ELR (cell line): ENCODE measurements at regions not wholly inside any gene's neighbourhood (a gene's known extent, or its start where the extent isn't known, plus 50 kb on each side); places are given as distances from the start of the nearest gene placed in this dataset.

Experiments used
- DNase-seq: peaks from one replicate; pipeline ENCODE4 v3.0.0-alpha.2; 2015; ENCODE audit warnings: low read depth

DNA sequence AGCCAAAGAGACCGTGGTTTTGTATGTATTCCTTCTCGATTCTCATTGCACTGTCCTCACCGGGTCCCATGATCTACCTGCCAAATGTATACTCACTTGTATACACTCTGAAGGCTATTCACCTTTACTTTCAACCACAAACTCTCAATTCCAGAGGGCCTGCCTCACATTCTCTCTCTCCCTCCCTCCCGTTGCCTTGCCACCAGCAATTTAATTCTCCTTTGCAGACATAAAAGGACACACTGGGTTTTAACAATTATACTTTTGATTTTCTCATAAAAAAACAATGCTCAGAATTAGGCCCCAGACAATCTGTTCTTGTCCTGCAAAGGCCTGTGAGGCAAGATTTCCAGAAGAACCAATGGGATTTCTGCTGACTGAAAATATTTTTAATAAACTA lies 265.1 kb upstream of the PSMD7 start:
- DNase-seq = no peak

DNA sequence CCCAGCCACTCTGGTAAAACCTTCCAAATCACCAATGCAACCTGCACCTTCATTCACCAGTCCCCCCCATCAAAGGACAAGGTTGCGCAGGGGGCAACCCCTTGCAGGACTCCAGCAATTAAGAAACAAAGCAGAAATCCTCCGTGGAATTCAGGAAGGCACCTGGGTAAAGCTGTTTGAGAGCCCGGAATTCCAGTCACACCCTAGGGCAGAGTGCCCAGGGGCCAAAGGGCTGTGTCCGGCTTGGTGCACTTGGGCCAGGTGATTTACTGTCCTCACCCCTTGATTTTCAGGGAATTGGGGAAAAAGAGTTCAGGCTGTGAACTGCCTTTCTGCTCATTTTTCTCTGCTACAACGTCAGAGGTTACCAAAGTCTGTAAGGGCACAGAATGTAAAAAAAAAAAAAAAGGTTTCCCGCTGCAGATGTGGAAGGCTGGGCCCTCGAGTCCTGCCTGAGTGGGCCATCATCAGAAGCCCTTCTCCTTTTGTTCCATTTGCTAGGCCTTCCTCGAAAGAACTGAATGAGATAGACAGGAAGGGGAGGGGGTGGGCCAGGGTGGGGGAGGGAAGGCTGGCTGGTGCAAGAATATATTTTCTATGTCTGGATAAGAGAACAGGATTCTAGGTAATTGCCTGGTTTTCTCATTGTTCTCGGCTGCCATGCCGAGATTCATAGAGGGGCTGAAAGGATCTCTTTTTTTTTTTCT lies 266.5 kb upstream of the PSMD7 start:
- no peak for DNase-seq

DNA sequence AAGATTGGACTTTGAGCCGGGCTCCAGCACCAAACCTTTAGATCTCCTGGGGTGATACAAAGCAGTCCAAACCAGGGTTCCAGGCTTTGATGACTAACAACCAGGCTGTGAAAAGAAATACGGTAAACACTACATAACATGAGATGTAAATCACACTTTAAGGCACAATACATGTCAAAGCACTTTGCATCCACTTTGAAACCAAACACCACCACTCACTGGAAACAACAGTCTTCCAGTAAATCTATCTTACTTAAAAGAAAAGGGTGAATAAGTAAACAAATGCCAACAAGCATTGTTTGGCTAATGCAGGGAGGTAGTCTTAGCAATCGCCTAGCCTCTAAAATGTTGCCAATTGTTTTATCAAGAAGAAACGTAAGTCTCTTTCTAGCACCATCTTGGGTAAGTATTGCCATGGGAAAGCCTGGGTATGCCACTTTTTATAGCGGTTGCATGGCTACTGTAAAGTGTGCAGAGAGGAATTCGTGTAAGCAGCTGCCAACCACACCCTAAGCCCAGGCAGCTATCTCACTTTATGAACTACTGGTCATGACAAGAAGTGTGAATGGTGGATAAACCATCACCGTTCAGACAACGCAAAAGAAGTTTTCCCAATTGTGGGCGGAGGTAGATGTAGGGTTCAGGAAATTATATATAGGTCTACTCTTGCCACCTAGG lies 267.4 kb upstream of the PSMD7 start:
- DNase-seq = no peak

DNA sequence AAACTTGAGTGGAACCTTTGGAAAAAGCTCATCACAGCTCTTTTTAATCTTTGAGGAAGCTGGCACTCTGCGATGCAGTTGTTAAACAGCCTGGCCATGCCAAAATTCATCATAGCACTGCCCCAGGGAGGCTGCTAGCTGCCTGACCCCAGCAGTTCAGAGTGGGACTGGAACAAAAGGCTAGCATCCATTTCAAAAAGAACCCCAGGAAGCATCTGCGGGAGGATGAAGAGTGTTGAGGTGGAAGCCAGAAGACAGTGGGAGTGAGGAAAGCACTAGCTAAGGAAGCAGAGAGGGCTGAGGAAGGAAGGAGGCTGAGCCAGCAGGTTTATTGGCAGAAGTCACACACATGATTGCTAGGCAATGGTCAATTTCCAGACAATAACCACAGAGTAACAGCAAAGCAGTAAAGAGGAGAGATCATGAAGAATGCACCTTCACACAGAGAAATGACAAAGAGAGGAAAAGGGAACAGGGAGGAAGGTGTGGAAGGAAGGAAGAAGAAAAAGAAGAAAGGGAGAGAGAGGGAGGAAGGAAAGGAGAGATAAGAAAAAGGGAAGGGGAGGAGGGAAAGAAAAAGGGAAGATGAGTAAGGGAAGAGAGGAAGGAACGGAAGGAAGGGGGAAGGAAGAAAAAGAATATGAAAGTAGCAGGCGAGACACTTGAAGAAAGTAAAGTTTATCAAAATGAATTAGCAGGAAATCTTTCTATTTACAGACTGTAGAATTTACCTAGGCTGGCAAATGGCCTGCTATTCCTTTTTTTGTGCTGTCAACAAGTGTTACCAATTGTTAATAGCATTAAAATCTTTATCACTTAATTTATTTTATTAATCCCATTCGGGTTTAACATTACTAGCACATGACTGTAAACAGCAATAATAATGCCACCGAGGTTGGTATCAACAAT lies 270.0 kb upstream of the PSMD7 start:
- DNase-seq = no peak

DNA sequence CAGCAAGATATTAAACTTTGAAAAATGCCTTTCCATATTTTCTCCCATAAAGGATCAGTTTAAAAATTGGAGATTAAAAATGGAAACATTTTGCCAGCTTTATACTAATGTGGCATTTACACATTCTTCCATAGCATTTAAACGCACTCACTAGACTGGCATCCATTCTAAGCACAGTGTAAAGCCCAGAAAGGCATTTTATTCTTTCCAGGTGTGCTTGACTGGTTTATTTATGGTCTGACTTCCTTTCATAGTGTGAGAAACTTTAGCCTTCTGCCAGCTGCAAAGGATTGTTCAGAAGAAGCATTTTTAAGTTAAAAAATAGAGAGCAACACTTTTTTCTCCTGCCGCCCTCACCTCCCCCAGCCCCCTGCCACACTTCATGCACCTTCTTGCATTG lies 271.7 kb upstream of the PSMD7 start:
- DNase-seq = no peak

DNA sequence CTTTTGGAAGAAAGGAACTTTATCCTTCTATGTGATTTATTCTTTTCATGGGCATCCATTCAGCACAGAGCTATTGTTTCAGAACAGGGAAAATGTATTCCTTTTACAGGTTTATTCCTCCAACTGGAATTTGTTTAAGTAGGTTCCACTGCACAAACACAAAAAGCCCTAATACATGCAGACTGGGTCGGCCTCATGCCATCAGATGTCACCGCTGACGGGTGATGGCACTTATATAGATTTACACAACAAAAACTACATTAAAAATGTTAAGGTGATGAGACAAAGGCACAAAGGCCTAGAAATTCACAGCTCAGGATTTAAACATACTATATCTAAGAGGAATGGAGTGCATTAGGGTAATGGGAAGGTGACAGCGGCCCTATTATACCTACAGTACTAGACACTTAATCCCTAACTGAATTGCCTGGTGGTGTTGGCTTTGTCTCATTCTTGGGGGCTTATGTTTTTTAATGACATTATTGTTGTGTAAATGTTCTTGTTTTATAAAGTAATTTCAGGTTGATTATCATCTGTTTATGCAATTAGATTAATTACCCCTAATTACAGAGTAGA lies 276.4 kb upstream of the PSMD7 start:
- DNase-seq = no peak

DNA sequence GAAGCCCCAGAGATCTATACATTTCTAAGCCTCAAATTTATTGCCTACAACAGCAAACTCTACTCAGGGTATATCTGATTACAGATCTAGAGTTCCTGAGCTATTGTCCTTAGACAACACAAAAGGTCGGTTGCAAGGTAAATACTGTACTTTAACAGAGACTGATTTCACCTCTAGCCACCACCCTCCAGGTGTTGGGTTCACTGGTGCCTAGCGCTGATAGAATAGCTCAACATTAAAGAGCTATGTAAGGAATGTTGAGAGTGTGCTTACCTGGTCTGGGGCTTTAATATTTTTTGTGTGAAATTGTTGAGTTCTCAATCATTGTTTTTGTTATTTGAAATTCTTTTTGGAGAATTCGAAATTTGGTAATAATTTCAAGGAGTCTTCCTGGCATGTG lies 277.0 kb upstream of the PSMD7 start:
- DNase-seq = no peak

DNA sequence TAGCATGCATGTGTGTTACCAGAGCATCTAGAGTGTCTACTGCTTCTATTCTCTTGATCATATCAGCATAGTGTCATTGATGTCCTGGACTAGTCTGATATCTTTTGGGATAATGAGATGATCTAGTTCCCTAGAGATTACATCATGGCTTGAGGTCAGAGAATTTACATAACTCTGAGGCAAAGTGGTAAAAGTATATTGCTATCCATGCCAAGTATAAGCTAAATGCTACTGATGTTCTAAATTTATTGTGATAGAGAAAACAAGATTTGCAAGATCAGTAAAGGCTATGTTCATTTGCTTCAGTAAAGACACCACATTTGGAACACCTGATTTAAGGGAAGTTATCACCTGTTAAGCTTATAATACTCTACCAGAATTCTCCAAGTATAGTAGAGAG lies 280.7 kb upstream of the PSMD7 start:
- no peak for DNase-seq

DNA sequence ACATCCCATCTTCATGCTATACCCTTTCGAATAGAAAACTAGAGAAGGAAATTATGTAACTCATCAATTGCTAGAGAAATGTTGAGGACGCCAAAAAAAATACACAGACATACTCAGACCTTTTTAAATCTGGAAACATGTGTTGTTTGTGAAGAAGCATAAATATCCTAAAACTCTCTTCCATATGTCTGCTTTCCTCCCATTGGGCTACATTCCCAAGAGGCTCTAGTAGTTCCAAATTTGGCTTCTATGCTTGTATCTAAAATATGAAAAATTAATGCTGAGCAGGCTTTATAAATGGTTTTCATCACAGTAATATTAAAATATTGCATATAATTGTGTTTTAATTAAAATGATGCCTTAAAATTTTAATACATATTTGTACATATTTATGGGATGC lies 297.9 kb upstream of the PSMD7 start:
- DNase-seq = no peak

DNA sequence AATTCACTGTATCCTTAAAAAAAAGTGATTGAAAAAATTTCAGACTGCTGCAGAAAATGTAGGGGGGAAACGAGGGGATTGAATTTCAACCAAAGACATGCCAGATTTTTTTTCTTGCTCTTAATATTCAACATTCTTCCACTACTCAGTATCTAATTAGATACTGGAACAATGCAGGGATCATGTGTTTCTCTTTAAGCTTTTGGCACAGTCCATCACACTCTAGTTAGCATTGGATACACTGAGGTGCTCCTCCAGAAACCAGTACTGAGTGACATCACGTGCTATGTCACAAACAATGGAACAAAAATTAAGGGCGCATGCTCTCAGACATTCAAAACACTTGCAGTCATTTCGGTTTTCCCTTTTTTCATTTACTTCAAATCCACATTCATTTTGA lies 298.6 kb upstream of the PSMD7 start:
- DNase-seq = no peak

DNA sequence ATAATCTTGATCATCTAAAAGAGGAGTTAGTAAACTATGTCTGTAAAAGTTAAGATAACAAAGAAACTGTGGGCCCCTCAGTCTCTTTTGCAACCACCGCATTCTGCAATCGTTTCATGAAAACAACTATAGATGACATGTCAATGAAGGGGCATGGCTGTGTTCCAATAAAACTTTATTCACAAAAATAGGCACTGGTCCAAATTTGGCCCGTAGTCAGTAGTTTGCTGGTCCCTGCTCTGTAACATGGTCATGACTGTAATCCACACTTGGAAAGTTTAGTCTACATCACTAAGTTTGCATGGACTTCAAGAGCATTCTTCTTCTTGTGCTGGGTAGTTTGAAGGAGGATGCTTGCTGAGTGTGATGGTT lies 299.3 kb upstream of the PSMD7 start:
- no peak for DNase-seq

DNA sequence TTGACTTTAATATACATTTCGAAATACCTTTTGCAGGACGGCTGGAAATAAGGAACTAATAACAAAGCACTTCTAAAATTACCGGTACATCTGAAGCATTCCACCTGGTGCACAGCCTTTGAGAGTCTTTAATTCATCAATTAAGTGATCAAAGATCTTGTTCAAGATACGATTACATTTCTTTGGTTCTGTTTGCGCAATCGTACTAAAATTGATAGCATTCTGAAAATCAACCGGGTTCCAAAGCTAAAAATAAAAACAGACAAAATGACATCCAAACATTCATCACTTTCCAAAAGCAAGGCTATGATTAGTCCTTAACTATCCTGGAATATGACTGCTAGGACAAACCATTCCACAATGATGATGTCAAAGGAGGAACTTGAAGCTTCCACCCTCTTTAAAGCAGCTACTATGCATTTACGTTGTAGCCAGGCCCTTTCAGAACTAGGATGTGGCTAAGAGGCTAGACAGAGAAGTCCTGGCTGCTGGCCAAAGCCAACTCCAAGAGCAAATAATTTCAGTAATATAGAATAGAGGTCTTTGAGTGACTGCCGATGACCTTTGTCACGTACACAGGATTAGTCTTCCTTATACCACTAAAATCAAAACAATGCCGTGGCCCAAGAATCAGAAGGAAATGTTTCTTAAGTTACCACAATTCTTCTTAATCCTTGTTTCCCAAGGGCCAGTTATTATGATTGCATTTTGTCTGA lies 299.8 kb upstream of the PSMD7 start:
- DNase-seq = no peak

DNA sequence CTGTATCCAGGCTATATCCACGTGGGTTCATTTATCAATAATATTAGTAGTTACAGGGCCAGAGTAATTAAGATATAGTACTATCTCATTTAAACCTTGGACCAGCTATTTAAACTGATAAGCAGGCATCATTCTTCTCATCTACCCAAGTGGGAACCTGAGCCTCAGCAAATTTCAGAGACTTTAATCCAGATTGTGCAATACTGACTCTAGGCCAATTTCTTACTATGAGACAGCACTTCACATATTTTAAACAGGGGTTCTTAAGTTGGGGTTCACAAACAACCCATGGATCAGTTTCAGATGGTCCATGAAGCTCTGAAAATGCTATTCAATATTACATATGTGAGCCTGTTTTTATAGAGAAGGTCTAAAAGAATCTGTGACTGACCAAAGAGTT lies 302.7 kb upstream of the PSMD7 start:
- no peak for DNase-seq

DNA sequence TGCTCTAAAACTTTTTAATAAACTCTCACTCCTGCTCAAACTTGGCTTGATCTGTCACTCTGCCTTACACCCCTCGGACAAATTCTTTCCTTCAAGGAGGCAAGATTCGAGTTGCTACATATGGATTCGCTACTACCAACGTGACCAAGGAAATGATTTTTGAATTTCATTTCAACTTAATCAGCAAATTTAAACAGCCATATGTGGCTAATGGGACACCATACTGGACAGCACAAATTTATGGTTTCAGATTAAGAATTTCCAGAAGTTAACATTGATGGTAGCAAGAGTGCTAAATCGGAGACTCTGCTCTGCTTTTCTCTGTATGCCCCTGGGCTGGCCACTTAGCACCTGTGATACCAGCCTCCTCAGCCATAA lies 318.2 kb upstream of the PSMD7 start:
- no peak for DNase-seq

DNA sequence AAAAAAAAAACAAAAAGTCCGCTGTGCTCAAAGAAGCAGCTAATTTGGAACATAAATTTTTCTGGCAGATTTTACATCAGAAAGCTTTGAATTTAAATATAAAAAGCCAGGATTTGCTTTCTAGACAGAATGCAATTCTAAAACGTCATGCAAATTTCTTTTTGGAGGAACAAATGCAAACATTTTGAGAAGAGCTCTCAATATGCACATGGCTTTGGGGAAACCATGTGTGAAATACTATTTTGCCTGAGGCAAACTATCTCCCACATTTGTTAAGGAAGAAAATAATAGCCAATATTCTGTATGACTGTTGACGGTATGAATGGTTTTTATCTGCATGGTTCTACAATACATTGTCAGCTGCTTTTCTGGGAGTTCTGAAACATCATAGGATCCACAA lies 320.0 kb upstream of the PSMD7 start:
- DNase-seq = no peak

DNA sequence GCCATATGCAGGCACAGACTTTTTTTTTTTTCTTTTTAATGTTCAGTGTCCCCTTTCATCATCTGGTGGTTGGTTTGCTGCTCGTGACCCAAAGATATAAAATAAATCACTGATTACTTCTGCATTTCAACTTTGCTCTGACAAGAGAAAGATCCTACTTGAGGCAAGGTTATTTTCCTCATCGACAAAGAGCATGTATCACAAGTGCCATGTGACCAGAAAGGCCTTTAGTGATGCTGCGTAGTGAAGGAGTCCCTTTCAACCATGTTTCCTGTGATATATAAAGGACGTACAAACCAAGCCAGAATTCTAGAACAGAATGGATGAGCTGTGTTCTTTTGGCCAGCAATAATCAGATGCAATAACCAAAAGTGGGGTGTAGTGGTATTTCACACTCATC lies 323.4 kb upstream of the PSMD7 start:
- DNase-seq = no peak

DNA sequence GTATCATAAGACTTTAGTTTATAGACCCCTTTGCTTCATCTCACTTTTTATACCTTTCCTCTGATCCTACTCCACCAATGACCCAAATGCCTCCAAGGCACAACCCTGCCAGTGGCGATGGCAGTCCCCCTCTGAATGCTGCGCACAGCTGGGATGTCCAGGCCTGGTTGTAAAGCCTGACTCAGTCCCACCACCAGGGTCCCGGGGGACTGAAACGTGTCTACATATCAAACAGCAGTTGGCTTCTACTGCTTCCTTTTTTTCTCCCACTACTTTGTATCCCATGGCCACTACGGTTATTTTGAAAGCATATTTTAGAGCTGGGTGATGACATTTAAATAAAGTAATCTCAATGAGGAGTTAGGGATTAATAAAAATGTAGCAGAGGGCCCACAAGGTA lies 329.8 kb upstream of the PSMD7 start:
- no peak for DNase-seq

DNA sequence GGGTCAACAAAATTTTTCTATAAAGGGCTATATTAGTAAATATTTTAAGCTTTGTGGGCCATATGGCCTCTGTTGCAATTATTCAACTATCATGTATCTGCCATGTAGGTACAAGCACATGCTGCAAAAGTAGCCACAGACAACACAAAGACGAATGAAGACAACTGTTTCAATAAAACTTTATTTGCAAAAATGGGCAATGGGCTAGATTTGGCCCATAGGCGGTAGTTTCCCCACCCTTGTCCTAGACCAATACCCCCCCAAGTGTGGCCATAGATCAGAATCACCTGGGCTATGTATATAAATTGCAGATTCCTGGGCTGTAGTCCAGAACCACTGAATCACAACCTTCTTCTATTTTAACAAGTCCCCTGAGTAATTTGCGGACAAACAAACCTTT lies 331.0 kb upstream of the PSMD7 start:
- DNase-seq = no peak

DNA sequence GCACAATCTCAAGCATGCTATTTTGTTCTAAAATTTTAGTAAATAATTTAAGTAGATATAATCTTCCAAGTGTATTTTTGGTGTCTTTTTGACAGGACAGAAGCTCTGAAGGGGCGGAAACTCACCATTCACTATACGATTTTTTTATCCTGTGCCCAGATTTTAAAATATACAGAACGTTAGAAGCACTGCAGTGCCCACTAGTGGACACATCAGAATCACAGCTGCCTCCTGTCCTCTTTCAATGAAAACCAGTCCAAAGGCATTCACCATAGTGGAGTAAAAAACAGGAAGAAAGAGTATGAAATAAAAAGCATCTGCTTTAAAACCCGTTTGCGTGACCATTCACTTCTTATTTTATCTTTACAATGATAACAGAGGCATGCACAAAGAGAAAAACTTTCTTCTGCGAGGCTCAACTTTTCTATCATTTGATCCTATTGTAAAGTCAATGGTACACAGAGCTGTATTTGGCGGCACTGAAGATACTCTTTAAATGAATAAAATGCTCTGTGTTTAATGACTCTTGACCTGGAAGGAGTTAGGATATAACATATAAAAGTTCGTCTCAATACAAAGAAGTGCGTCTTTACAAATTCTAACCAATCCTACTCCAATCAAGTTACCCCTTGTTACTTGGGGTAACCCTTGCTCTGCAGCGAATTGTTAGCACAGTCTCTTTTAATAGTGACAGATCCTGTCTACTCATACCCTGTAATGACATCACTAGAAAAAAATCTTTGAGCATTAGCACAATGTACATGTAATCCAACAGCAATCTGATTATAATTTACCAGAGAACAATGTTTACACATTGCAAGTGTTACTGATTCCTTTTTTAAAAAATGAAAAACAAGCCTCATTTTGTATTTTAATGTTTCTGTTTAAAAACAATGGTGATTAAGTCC lies 339.8 kb upstream of the PSMD7 start:
- peak; percentile 66 for DNase-seq

DNA sequence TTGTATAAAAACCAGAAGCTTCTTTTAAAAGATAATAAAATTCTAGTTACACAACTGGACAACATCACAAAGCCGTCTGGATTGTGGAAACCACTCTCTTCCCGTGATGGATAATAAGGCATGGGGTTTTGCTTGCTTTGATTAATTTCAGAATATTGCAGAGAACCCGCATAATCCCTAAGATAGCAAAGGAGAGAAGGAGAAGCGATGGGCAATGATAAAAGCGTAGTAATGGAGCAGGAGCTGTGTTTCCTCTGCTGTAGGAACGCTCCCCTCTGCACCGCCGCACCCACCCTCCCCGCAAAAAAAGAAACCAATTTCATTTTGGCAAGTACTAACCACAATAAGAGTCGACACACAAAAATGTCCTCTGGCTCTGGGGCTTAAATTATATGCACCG lies 340.9 kb upstream of the PSMD7 start:
- no peak for DNase-seq

DNA sequence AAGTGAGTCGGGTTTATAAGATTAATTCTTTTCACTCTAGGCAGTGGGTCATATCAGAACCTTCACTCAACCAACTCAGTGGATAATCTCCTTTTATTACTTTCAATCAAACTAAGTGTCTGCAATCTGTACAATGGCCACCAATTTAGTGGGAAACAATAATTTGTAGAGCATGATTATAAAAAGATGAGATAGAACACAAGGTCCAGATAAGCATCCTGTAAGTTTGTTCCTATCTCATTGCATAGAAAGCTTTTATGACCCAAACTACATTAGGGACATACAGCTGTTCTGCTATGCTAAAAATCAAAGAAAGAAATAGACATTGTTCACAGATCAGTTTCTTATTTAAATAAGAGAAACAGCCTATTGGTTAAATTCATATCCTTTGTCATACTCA lies 341.4 kb upstream of the PSMD7 start:
- no peak for DNase-seq
